HK-2 (cell line): ENCODE measurements at regions not wholly inside any gene's neighbourhood (a gene's known extent, or its start where the extent isn't known, plus 50 kb on each side); places are given as distances from the start of the nearest gene placed in this dataset.

Source experiments
- DNase-seq: peaks from one replicate; pipeline ENCODE4 v3.0.0-alpha.2; 2018; ENCODE audit not compliant: unreplicated experiment

GRCh38 chr13:37409756-37410155 lies 188.8 kb downstream of the POSTN start:
- no peak for DNase-seq

GRCh38 chr13:37407156-37407555 lies 191.4 kb downstream of the POSTN start:
- no peak for DNase-seq

GRCh38 chr13:37406031-37406430 lies 192.5 kb downstream of the POSTN start:
- no peak for DNase-seq

- DNase-seq: no peak
These were observed 194.6 kb downstream of the POSTN start for GRCh38 chr13:37403776-37404527.

- no peak for DNase-seq
These were observed 196.8 kb downstream of the POSTN start for GRCh38 chr13:37401721-37402120.

GRCh38 chr13:37397535-37397934 lies 201.0 kb downstream of the POSTN start:
- no peak for DNase-seq

GRCh38 chr13:37395544-37395943 lies 203.0 kb downstream of the POSTN start:
- DNase-seq: no peak

GRCh38 chr13:37392389-37392788 lies 206.2 kb downstream of the POSTN start:
- no peak for DNase-seq

GRCh38 chr13:37390735-37391134 lies 207.8 kb downstream of the POSTN start:
- DNase-seq: no peak

GRCh38 chr13:37385956-37386670 lies 212.5 kb downstream of the POSTN start:
- no peak for DNase-seq

GRCh38 chr13:37385248-37385647 lies 213.3 kb downstream of the POSTN start:
- DNase-seq: no peak

- no peak for DNase-seq
These were observed 214.7 kb downstream of the POSTN start for GRCh38 chr13:37383856-37384370.

- DNase-seq: no peak
These were observed 215.5 kb downstream of the POSTN start for GRCh38 chr13:37383046-37383445.

GRCh38 chr13:37382146-37382545 lies 216.4 kb downstream of the POSTN start:
- DNase-seq: no peak

GRCh38 chr13:37381502-37381901 lies 217.1 kb downstream of the POSTN start:
- DNase-seq: no peak

- DNase-seq: no peak
These were observed 218.7 kb downstream of the POSTN start for GRCh38 chr13:37379841-37380240.

- DNase-seq: no peak
These were observed 222.8 kb downstream of the POSTN start for GRCh38 chr13:37375724-37376123.

- no peak for DNase-seq
These were observed 223.5 kb downstream of the POSTN start for GRCh38 chr13:37375071-37375470.

- no peak for DNase-seq
These were observed 229.0 kb downstream of the POSTN start for GRCh38 chr13:37369616-37370015.

GRCh38 chr13:37368501-37368900 lies 230.1 kb downstream of the POSTN start:
- no peak for DNase-seq

- no peak for DNase-seq
These were observed 232.4 kb downstream of the POSTN start for GRCh38 chr13:37366044-37366770.

GRCh38 chr13:37365496-37365895 lies 233.1 kb downstream of the POSTN start:
- DNase-seq: no peak
